NB4 (cell line): ENCODE measurements at regions not wholly inside any gene's neighbourhood (a gene's known extent, or its start where the extent isn't known, plus 50 kb on each side); places are given as distances from the start of the nearest gene placed in this dataset.

Source experiments
- POLR2A ChIP-seq: IDR thresholded peaks from 2 replicates; pipeline ENCODE4 v1.6.1; 2011; ENCODE audit warnings: mild to moderate bottlenecking; ENCODE audit not compliant: insufficient read length; ENCODE audit errors: extremely low read depth
- TF ChIP-seq, protein P1 (sequence below): IDR thresholded peaks from one replicate; pipeline ENCODE4 v1.5.1; 2012; ENCODE audit warnings: low read depth, low read length

DNA sequence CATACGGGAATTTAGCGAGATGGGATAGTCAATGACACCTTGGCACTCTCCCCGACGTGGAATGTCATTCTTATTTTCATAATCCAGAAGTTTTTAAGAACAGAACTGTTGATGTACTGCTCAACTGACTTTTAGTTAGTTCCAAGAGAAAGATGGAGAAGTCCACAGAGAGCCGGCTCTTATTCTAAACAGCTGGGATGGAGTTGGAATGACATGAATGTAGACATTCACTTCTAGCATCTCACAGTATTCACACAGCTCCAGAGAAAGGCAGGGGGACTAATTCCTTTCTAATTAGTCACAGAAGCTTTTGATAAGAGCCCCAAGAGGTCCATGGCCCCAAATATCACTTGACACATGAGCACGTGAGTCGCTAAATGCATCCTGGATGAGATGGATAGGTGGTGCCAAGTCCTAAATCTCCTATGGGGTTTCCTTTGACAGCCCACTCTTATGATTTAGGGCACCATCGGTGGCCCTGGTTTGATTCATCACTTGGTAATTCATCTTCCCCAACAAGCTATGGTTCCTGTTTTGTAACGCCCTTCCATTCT is 420.3 kb upstream of the AUTS2 start:
- TF ChIP-seq, protein P1, sequence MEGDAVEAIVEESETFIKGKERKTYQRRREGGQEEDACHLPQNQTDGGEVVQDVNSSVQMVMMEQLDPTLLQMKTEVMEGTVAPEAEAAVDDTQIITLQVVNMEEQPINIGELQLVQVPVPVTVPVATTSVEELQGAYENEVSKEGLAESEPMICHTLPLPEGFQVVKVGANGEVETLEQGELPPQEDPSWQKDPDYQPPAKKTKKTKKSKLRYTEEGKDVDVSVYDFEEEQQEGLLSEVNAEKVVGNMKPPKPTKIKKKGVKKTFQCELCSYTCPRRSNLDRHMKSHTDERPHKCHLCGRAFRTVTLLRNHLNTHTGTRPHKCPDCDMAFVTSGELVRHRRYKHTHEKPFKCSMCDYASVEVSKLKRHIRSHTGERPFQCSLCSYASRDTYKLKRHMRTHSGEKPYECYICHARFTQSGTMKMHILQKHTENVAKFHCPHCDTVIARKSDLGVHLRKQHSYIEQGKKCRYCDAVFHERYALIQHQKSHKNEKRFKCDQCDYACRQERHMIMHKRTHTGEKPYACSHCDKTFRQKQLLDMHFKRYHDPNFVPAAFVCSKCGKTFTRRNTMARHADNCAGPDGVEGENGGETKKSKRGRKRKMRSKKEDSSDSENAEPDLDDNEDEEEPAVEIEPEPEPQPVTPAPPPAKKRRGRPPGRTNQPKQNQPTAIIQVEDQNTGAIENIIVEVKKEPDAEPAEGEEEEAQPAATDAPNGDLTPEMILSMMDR, result no peak
- no peak for TF ChIP-seq POLR2A
